Adrenal gland (tissue), 9 donors: ENCODE measurements at regions not wholly inside any gene's neighbourhood (a gene's known extent, or its start where the extent isn't known, plus 50 kb on each side); places are given as distances from the start of the nearest gene placed in this dataset.

Experiments used
- DNase-seq, 7 donors: peaks; one replicate each; pipeline ENCODE4 v3.0.0-alpha.2; 2019 to 2020
- H3K27ac ChIP-seq, 5 donors: fragments of 200-600 bp; sonication (generic) in 4 of 5; 1 replicate in 3 of 5; 2 replicates in 2 of 5; pipeline versions ENCODE4 v1.5.1 to v1.8.0; 2016 to 2020; ENCODE audit warnings: mild to moderate bottlenecking in 1 of 5
- H3K27me3 ChIP-seq: fragments of 200-600 bp; 2 replicates; pipeline ENCODE4 v1.8.0; 2021
- H3K36me3 ChIP-seq, 2 donors: fragments of 200-600 bp; replicated peaks in 1 of 2; 1 replicate in 1 of 2; 2 replicates in 1 of 2; pipeline versions ENCODE4 v1.5.1 to v1.8.0; 2018 to 2022
- H3K4me1 ChIP-seq, 2 donors: fragments of 200-600 bp; replicated peaks in 1 of 2; 1 replicate in 1 of 2; 2 replicates in 1 of 2; pipeline versions ENCODE4 v1.5.1 to v1.8.0; 2018 to 2021
- H3K4me3 ChIP-seq, 4 donors: fragments of 200-600 bp; sonication (generic) in 3 of 4; one replicate each; pipeline ENCODE4 v1.5.1; 2016 to 2018
- H3K9me3 ChIP-seq, 3 donors: fragments of 200-600 bp; sonication (generic) in 1 of 3; replicated peaks in 1 of 3; 1 replicate in 2 of 3; 2 replicates in 1 of 3; pipeline versions ENCODE4 v1.5.1 to v1.8.0; 2016 to 2021
- CTCF ChIP-seq, 6 experiments: fragments of 450-650 bp in 4 of 6; fragments of 200-600 bp in 2 of 6; sonication (generic) in 1 of 6; IDR thresholded peaks; 1 replicate in 5 of 6; 2 replicates in 1 of 6; pipeline versions ENCODE4 v1.5.1 to v1.8.0; 2016 to 2021; ENCODE audit warnings: antibody characterized with exemption in 6 of 6, mild to moderate bottlenecking in 2 of 6, moderate library complexity in 1 of 6
- POLR2A ChIP-seq, 2 donors: fragments of 450-650 bp; IDR thresholded peaks; one replicate each; pipeline ENCODE4 v1.6.1; 2017; ENCODE audit warnings: antibody characterized with exemption in 2 of 2, mild to moderate bottlenecking in 2 of 2, moderate library complexity in 1 of 2
- WGBS, 4 donors: extraction: QIAGEN DNeasy Blood & Tissue Kit in 2 of 4; methylation state at CpG; one replicate each; pipeline versions ENCODE4 v1.1.5 to v1.1.7; 2013 to 2017; 5-methylcytosine and 5-hydroxymethylcytosine counted together
- intact Hi-C, 2 donors: fragments of 100-400 bp; cut with DNase I; formaldehyde crosslinking; loops; one replicate each; pipeline versions ENCODE4 v1.14.1 to v1.15.0; 2022 to 2023
- donor health status: healthy with polysubstance abuse.
- donor health status: Bipolar disorder and iron deficiency.
- donor health status: DM: yes; HTN: yes; CAD: no.
- donor health status: DM: no; HTN: no; CAD: no.
- donor health status: DM: no; HTN: no; CAD: no.

- H3K4me3 ChIP-seq = no peak overlapping the region
- no peaks in the 10 kb centered on the region for H3K9me3 ChIP-seq
- H3K36me3 ChIP-seq = no peaks in the 10 kb centered on the region
- WGBS, 4 donors = 14 to 29% (median 20%) methylated on average over 2 of the region's 2 CpGs
- H3K27me3 ChIP-seq = no peaks in the 10 kb centered on the region
- peaks cover 0 to 11% of the 10 kb centered on the region in 2 donors for H3K4me1 ChIP-seq
- TF ChIP-seq CTCF (IDR thresholded peaks at IDR 0.05) (no peak), POLR2A (IDR thresholded peaks at IDR 0.05) (no peak)
- peak in 5 of 7 donors; percentile 10 to 65 (median 28) for DNase-seq
- intact Hi-C loops = no loop called here
- H3K27ac ChIP-seq = no peak overlapping the region
Observed at GRCh38 chr20:11403711-11404110, 514.0 kb upstream of the BTBD3 start.

- no peak for DNase-seq
- TF ChIP-seq CTCF (IDR thresholded peaks at IDR 0.05) = no peak
- Histone ChIP-seq H3K4me3 (no peak overlapping the region), H3K36me3 (no peaks in the 10 kb centered on the region), H3K9me3 (no peaks in the 10 kb centered on the region), H3K27me3 (no peaks in the 10 kb centered on the region), H3K27ac (no peak overlapping the region), H3K4me1 (peaks cover 0 to 11% of the 10 kb centered on the region in 2 donors)
- intact Hi-C loops = no loop called here
- WGBS, 4 donors = 84 to 90% (median 87%) methylated on average over 6 of the region's 6 CpGs
Observed at GRCh38 chr20:11406877-11407276, 510.8 kb upstream of the BTBD3 start.

GRCh38 chr20:11409561-11409960 is 508.1 kb upstream of the BTBD3 start:
- H3K9me3 ChIP-seq = no peaks in the 10 kb centered on the region
- TF ChIP-seq CTCF (IDR thresholded peaks at IDR 0.05) (no peak), POLR2A (IDR thresholded peaks at IDR 0.05) (no peak)
- no peaks in the 10 kb centered on the region for H3K36me3 ChIP-seq
- H3K4me1 ChIP-seq = no peaks in the 10 kb centered on the region
- no peak overlapping the region for H3K4me3 ChIP-seq
- no peak overlapping the region for H3K27ac ChIP-seq
- no peaks in the 10 kb centered on the region for H3K27me3 ChIP-seq
- DNase-seq = no peak
- intact Hi-C loops = no loop called here

- H3K27me3 ChIP-seq = no peaks in the 10 kb centered on the region
- no peak for DNase-seq
- intact Hi-C loops = no loop called here
- 86 to 91% (median 89%) methylated on average over 11 of the region's 11 CpGs for WGBS, 4 donors
- no peak for TF ChIP-seq CTCF (IDR thresholded peaks at IDR 0.05)
- no peak for TF ChIP-seq POLR2A (IDR thresholded peaks at IDR 0.05)
- H3K9me3 ChIP-seq = no peaks in the 10 kb centered on the region
- no peak overlapping the region for H3K27ac ChIP-seq
- H3K36me3 ChIP-seq = no peaks in the 10 kb centered on the region
- H3K4me1 ChIP-seq = no peaks in the 10 kb centered on the region
- H3K4me3 ChIP-seq = no peak overlapping the region
Observed at GRCh38 chr20:11411765-11412164, 505.9 kb upstream of the BTBD3 start.
